ENCODE measurements at regions not wholly inside any gene's neighbourhood (a gene's known extent, or its start where the extent isn't known, plus 50 kb on each side); places are given as distances from the start of the nearest gene placed in this dataset.

DNA sequence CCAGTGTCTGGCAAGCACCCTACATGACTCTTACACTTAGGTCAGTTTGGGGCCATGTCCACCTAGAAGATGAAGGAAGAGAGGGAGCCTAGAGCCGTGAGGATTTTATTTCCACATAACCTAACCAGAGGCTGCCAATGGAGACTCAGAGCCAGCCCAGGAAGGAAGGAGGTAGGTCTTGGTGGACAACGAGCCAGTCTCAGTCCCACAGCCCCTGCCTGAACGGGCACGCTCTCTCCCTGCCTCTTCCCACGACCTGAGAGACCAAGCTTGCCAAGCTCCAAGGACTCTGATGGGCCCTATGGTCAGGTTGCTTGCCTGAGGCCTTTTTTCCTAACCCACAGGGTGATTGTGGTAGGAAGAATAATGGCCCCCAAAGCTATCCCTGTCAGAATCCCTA lies 188.4 kb downstream of the TFCP2L1 start:
- no peak for DNase-seq (ENCODE audit: low read depth, low spot score)
- BruUV-seq (replicated peaks), result no TSS peak
- TF ChIP-seq CBX5 (IDR thresholded peaks at IDR 0.05; ENCODE audit: low read depth) (no peak), HDAC6 (IDR thresholded peaks at IDR 0.05; ENCODE audit: unreplicated experiment) (no peak), ZNF24 (IDR thresholded peaks at IDR 0.05) (no peak), RCOR1 (conservative IDR thresholded peaks at IDR 0.05; ENCODE audit: low read depth, low read length) (no peak), HCFC1 (IDR thresholded peaks at IDR 0.05; ENCODE audit: low read length) (no peak)
- TF ChIP-seq, protein P1, sequence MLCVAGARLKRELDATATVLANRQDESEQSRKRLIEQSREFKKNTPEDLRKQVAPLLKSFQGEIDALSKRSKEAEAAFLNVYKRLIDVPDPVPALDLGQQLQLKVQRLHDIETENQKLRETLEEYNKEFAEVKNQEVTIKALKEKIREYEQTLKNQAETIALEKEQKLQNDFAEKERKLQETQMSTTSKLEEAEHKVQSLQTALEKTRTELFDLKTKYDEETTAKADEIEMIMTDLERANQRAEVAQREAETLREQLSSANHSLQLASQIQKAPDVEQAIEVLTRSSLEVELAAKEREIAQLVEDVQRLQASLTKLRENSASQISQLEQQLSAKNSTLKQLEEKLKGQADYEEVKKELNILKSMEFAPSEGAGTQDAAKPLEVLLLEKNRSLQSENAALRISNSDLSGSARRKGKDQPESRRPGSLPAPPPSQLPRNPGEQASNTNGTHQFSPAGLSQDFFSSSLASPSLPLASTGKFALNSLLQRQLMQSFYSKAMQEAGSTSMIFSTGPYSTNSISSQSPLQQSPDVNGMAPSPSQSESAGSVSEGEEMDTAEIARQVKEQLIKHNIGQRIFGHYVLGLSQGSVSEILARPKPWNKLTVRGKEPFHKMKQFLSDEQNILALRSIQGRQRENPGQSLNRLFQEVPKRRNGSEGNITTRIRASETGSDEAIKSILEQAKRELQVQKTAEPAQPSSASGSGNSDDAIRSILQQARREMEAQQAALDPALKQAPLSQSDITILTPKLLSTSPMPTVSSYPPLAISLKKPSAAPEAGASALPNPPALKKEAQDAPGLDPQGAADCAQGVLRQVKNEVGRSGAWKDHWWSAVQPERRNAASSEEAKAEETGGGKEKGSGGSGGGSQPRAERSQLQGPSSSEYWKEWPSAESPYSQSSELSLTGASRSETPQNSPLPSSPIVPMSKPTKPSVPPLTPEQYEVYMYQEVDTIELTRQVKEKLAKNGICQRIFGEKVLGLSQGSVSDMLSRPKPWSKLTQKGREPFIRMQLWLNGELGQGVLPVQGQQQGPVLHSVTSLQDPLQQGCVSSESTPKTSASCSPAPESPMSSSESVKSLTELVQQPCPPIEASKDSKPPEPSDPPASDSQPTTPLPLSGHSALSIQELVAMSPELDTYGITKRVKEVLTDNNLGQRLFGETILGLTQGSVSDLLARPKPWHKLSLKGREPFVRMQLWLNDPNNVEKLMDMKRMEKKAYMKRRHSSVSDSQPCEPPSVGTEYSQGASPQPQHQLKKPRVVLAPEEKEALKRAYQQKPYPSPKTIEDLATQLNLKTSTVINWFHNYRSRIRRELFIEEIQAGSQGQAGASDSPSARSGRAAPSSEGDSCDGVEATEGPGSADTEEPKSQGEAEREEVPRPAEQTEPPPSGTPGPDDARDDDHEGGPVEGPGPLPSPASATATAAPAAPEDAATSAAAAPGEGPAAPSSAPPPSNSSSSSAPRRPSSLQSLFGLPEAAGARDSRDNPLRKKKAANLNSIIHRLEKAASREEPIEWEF (IDR thresholded peaks at IDR 0.05; ENCODE audit: insufficient replicate concordance, low read depth, low read length), result no peak
- TF ChIP-seq, protein P2, sequence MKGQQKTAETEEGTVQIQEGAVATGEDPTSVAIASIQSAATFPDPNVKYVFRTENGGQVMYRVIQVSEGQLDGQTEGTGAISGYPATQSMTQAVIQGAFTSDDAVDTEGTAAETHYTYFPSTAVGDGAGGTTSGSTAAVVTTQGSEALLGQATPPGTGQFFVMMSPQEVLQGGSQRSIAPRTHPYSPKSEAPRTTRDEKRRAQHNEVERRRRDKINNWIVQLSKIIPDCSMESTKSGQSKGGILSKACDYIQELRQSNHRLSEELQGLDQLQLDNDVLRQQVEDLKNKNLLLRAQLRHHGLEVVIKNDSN (IDR thresholded peaks at IDR 0.05; ENCODE audit: borderline replicate concordance, extremely low read length, insufficient read depth, low read depth, low read length), result no peak
- TF ChIP-seq, protein P3, sequence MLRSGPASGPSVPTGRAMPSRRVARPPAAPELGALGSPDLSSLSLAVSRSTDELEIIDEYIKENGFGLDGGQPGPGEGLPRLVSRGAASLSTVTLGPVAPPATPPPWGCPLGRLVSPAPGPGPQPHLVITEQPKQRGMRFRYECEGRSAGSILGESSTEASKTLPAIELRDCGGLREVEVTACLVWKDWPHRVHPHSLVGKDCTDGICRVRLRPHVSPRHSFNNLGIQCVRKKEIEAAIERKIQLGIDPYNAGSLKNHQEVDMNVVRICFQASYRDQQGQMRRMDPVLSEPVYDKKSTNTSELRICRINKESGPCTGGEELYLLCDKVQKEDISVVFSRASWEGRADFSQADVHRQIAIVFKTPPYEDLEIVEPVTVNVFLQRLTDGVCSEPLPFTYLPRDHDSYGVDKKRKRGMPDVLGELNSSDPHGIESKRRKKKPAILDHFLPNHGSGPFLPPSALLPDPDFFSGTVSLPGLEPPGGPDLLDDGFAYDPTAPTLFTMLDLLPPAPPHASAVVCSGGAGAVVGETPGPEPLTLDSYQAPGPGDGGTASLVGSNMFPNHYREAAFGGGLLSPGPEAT (IDR thresholded peaks at IDR 0.05; ENCODE audit: low read depth), result no peak
- TF ChIP-seq, protein P4, sequence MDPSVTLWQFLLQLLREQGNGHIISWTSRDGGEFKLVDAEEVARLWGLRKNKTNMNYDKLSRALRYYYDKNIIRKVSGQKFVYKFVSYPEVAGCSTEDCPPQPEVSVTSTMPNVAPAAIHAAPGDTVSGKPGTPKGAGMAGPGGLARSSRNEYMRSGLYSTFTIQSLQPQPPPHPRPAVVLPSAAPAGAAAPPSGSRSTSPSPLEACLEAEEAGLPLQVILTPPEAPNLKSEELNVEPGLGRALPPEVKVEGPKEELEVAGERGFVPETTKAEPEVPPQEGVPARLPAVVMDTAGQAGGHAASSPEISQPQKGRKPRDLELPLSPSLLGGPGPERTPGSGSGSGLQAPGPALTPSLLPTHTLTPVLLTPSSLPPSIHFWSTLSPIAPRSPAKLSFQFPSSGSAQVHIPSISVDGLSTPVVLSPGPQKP (IDR thresholded peaks at IDR 0.05; ENCODE audit: low read depth, low read length), result no peak
- POLR2A ChIA-PET, result no interaction called here
- Histone ChIP-seq H3K4me1 (ENCODE audit: control insufficient read depth, insufficient read depth, low read length) (no peaks in the 10 kb centered on the region), H2AFZ (ENCODE audit: control insufficient read depth, low read depth, low read length) (no peak overlapping the region), H3K27me3 (replicated peaks in 1 of 2; ENCODE audit: control insufficient read depth in 2 of 2, insufficient read depth in 2 of 2, low read length in 1 of 2) (peaks cover 2 to 3% of the 10 kb centered on the region in 2 experiments; a peak in 3 of 4 replicates), H3K4me3 (no peak overlapping the region), H3K9ac (ENCODE audit: control insufficient read depth, insufficient read depth, low read length) (no peak overlapping the region), H3K36me3 (ENCODE audit: control insufficient read depth in 2 of 2, insufficient read depth in 2 of 2, low read length in 1 of 2) (no peaks in the 10 kb centered on the region), H3K9me3 (replicated peaks; ENCODE audit: control insufficient read depth, insufficient read depth, low read length) (no peaks in the 10 kb centered on the region), H3K27ac (ENCODE audit: control insufficient read depth, insufficient read depth) (no peak overlapping the region), H3K4me2 (ENCODE audit: control insufficient read depth, insufficient read depth) (no peak overlapping the region), H4K20me1 (ENCODE audit: control insufficient read depth, insufficient read depth) (no peaks in the 10 kb centered on the region), H3K79me2 (ENCODE audit: control insufficient read depth, insufficient read depth, low read length) (no peaks in the 10 kb centered on the region)
- RAD21 ChIA-PET (ENCODE audit: unreplicated experiment), result no interaction called here
- CTCF ChIA-PET, result interaction anchor here (0.9 to 5.0 kb wide), 4 partner anchors 11 to 259 kb away, joined by 3 to 28 read pairs (median 6); no protein-coding TSS in a partner anchor
- FAIRE-seq, result no peak
- intact Hi-C loops (cut with micrococcal nuclease; ENCODE audit: unreplicated experiment), result no loop called here
- no peak for ATAC-seq
- SMC1A ChIA-PET (ENCODE audit: uncharacterized antibody, unreplicated experiment), result no interaction called here
- in situ Hi-C loops (cut with MboI), result loop anchor here (25.0 kb wide), 1 partner anchor 616 kb away; no protein-coding TSS in a partner anchor
- WGBS (ENCODE audit: insufficient coverage, insufficient replicate concordance, low lambda C conversion rate, missing lambda C conversion rate), result 3% methylated on average over 5 of the region's 5 CpGs
